HFFc6 (cell line): ENCODE measurements at regions not wholly inside any gene's neighbourhood (a gene's known extent, or its start where the extent isn't known, plus 50 kb on each side); places are given as distances from the start of the nearest gene placed in this dataset.

Experiments used
- DNase-seq: peaks from one replicate; pipeline ENCODE4 v3.0.0-alpha.2; 2018
- H3K27ac Mint-ChIP-seq: 2 replicates; pipeline ENCODE4 v1.8.0; 2020; ENCODE audit warnings: mild to moderate bottlenecking, mixed read lengths
- H3K27me3 Mint-ChIP-seq: 2 replicates; pipeline ENCODE4 v1.8.0; 2021; ENCODE audit warnings: mild to moderate bottlenecking, moderate library complexity, mixed read lengths; ENCODE audit not compliant: insufficient read depth
- H3K36me3 Mint-ChIP-seq: 2 replicates; pipeline ENCODE4 v1.8.0; 2021; ENCODE audit warnings: low read depth, mixed read lengths
- H3K4me1 Mint-ChIP-seq: 2 replicates; pipeline ENCODE4 v1.8.0; 2020; ENCODE audit warnings: low read depth, mixed read lengths
- H3K4me3 Mint-ChIP-seq: 2 replicates; pipeline ENCODE4 v1.8.0; 2020; ENCODE audit warnings: mild to moderate bottlenecking, moderate library complexity, mixed read lengths
- H3K9me3 Mint-ChIP-seq: 2 replicates; pipeline ENCODE4 v1.8.0; 2020; ENCODE audit warnings: mild to moderate bottlenecking, mixed read lengths
- TF ChIP-seq, protein P1 (sequence below): fragments of 200-600 bp; sonication (generic); IDR thresholded peaks from 2 replicates; pipeline ENCODE4 v1.5.0; 2021; ENCODE audit warnings: antibody characterized with exemption, mild to moderate bottlenecking

DNA sequence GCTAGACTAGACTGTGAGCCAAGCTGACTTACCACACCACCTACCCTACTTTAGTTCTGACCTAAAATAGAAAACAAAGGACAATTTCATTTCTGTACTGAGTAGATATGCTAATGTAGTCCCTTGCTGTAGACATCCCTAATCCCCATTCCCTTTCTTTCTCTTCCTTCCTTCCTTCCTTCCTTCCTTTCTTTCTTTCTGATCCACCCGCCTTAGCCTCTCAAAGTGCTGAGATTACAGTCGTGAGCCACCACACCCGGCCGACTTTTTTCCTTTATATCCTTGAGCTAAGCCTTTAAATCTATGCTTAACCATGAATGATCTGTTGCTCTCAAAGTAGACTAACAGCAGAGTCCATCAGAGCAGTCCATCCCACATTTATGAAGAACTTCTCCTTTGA is 465.0 kb downstream of the SLITRK6 start:
- no peak for DNase-seq
- Mint-ChIP-seq H3K9me3 (peaks cover 3% of the 10 kb centered on the region; the same call in 1 of the 2 replicates), H3K4me3 (no peak overlapping the region), H3K4me1 (no peaks in the 10 kb centered on the region), H3K27ac (no peak overlapping the region), H3K36me3 (no peaks in the 10 kb centered on the region), H3K27me3 (no peaks in the 10 kb centered on the region; the same call in 1 of the 2 replicates)
- TF ChIP-seq, protein P1, sequence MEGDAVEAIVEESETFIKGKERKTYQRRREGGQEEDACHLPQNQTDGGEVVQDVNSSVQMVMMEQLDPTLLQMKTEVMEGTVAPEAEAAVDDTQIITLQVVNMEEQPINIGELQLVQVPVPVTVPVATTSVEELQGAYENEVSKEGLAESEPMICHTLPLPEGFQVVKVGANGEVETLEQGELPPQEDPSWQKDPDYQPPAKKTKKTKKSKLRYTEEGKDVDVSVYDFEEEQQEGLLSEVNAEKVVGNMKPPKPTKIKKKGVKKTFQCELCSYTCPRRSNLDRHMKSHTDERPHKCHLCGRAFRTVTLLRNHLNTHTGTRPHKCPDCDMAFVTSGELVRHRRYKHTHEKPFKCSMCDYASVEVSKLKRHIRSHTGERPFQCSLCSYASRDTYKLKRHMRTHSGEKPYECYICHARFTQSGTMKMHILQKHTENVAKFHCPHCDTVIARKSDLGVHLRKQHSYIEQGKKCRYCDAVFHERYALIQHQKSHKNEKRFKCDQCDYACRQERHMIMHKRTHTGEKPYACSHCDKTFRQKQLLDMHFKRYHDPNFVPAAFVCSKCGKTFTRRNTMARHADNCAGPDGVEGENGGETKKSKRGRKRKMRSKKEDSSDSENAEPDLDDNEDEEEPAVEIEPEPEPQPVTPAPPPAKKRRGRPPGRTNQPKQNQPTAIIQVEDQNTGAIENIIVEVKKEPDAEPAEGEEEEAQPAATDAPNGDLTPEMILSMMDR = no peak

DNA sequence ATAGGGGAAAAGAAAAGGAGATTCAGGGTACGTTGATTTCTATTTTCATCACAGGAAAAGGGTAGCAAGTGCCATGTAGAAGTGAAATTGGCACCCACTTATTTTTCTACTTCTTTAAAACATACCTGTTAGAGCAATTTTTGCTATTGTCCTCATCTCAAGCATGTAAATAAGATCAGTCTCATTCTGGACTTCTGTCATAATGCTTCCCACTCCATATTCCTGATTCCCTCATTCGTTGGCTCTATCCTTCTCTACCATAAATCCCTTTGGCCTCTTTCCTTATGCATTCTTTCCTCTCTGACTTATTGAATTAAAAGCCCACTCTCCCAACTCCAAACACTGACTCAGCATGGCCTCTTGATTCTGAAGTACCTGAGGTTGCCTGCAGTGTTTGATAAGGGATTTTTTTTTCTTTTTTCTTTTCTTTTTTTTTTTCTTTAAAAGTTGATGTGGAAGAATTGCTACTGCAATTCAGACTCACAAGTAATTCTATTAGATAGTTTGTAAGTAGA is 465.7 kb downstream of the SLITRK6 start:
- Mint-ChIP-seq H3K27ac (no peak overlapping the region), H3K4me3 (no peak overlapping the region), H3K9me3 (no peaks in the 10 kb centered on the region), H3K27me3 (no peaks in the 10 kb centered on the region; the same call in 1 of the 2 replicates), H3K36me3 (no peaks in the 10 kb centered on the region), H3K4me1 (no peaks in the 10 kb centered on the region)
- TF ChIP-seq, protein P1 = no peak
- no peak for DNase-seq

DNA sequence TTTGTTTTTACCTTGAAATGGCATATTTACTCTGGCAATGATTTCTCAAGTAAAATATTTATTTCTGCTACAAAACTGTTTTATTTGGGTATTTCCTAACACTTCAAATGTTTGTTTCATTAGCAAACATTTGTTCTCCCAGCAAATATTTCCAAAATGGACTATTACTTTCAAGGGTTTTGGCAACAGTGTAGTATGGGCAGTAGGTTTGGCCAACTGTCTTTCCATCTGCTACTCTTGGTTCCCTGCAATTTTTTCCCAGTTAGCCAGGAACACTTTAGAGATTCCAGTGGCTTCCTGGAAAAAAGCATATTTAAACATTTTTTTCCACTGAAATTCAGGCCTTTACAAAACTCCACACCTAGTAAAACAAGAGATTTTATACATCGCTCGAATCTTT is 466.6 kb downstream of the SLITRK6 start:
- Mint-ChIP-seq H3K27me3 (no peaks in the 10 kb centered on the region; the same call in 1 of the 2 replicates), H3K4me3 (no peak overlapping the region), H3K36me3 (no peaks in the 10 kb centered on the region)

DNA sequence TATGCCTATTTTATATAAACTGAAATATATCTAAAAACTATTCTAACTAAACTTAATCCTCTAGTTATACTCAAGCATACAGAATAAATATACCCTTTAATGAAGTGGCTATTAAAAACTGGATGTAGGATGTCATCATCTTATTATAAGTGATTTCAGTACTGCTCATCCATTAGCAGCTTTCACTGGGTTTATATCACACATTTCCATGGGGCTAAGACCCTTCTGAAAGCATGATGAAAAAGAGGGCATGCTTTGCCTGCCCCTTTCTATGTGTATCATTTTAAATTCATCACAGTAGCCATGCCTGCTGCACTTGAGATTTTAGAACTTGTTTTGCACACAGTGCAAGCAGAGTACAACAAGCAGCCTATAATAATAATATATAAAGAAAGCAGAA is 477.5 kb downstream of the SLITRK6 start:
- peaks cover 6% of the 10 kb centered on the region; the same call in 1 of the 2 replicates for H3K4me1 Mint-ChIP-seq
- H3K36me3 Mint-ChIP-seq = no peaks in the 10 kb centered on the region
- H3K27me3 Mint-ChIP-seq = no peaks in the 10 kb centered on the region; the same call in 1 of the 2 replicates
- no peak for DNase-seq
- no peak overlapping the region for H3K4me3 Mint-ChIP-seq
- no peak overlapping the region for H3K27ac Mint-ChIP-seq
- TF ChIP-seq, protein P1 = no peak
- no peaks in the 10 kb centered on the region for H3K9me3 Mint-ChIP-seq

More for the DNA sequence above, 466.6 kb downstream of the SLITRK6 start:
- no peak for DNase-seq
- H3K4me1 Mint-ChIP-seq = no peaks in the 10 kb centered on the region
- no peak overlapping the region for H3K27ac Mint-ChIP-seq
- TF ChIP-seq, protein P1 = no peak
- H3K9me3 Mint-ChIP-seq = no peaks in the 10 kb centered on the region

DNA sequence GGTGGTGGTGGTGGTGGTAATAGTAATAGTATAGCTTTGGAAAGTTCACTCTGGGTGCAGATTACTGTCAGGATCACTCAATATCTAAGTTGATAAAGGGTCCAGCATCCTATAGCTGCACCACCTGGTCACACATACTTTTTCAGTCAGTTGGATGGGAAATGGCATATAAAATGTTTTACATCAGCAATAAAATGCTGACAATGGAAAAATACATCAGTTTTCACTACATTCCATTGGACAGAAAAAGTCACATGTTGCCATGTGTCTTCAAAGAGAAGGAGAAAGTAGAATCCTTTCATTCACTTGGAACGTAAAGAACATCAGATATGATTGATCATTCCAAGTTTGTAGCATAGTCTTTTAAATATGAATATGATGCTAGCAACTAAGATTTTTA is 481.4 kb downstream of the SLITRK6 start:
- TF ChIP-seq, protein P1 = no peak
- Mint-ChIP-seq H3K36me3 (no peaks in the 10 kb centered on the region), H3K9me3 (no peaks in the 10 kb centered on the region), H3K4me3 (no peak overlapping the region), H3K4me1 (peaks cover 35% of the 10 kb centered on the region), H3K27me3 (no peaks in the 10 kb centered on the region; the same call in none of the 2 replicates), H3K27ac (no peak overlapping the region)
- DNase-seq = no peak
